ENCODE measurements at regions not wholly inside any gene's neighbourhood (a gene's known extent, or its start where the extent isn't known, plus 50 kb on each side); places are given as distances from the start of the nearest gene placed in this dataset.

- ATAC-seq (no peak), DNase-seq (no peak)
- Mint-ChIP-seq H3K27ac (no peak overlapping the region), H3K9me3 (ENCODE audit: insufficient read depth) (no peaks in the 10 kb centered on the region), H3K27me3 (ENCODE audit: low read depth) (no peaks in the 10 kb centered on the region), H3K36me3 (ENCODE audit: low read depth) (no peaks in the 10 kb centered on the region), H3K4me1 (ENCODE audit: low read depth) (peaks cover 1% of the 10 kb centered on the region), H3K4me3 (no peak overlapping the region)
- POLR2A ChIA-PET: no interaction called here
- CTCF ChIA-PET: no interaction called here
These were observed 1162.7 kb downstream of the BCL11B start for GRCh38 chr14:98109326-98109725.

GRCh38 chr14:98112194-98112780, 1159.7 kb downstream of the BCL11B start:
- ATAC-seq (no peak), DNase-seq (no peak)
- CTCF ChIA-PET: interaction anchor here (1.1 to 2.3 kb wide), 3 partner anchors 24 to 77 kb away, joined by 3 to 9 read pairs (median 3); no protein-coding TSS in a partner anchor
- Mint-ChIP-seq H3K27ac (no peak overlapping the region), H3K27me3 (ENCODE audit: low read depth) (no peaks in the 10 kb centered on the region), H3K9me3 (ENCODE audit: insufficient read depth) (no peaks in the 10 kb centered on the region), H3K36me3 (ENCODE audit: low read depth) (no peaks in the 10 kb centered on the region), H3K4me3 (no peak overlapping the region), H3K4me1 (ENCODE audit: low read depth) (peaks cover 1% of the 10 kb centered on the region)
- POLR2A ChIA-PET: no interaction called here

DNA sequence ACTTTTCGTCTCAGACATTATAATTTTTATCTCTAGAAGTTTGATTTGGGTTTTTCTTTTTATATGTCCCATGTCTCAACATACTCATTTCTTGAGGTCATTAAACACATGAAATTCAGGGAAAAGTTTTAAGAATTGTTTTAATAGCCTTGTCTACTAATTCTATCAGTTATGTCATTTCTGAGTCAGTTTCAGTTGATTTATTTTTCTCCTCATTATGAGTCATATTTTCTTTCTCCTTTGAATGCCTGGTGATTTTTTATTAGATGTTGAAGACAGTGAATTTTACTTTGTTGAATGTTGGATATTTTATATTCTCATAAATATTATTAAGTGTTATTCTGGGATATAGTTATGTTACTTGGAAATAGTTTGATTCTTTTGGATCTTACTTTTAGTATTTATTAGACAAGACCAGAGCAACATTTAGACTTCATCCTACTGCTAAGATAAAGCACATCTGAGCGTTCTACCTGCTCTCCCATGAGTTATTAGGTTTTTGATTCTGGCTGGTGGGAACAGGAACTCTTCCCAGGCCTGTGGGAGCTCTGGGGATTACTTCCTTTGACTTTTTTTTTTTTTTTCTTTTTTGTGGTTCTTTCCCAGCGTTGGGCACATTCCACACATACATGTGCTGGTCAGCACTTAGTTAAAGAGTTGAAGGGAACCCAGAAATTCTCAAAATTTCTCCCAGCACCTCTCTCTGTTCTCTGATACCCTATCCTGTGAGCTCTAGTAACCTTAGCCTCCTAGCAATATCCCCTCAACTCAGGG, 1157.7 kb downstream of the BCL11B start:
- H3K27me3 Mint-ChIP-seq (ENCODE audit: low read depth): no peaks in the 10 kb centered on the region
- CTCF ChIA-PET: interaction anchor here (2.3 to 2.5 kb wide), 2 partner anchors 25 to 136 kb away, joined by 7 to 9 read pairs; no protein-coding TSS in a partner anchor
- ATAC-seq (no peak), DNase-seq (no peak)
- POLR2A ChIA-PET: no interaction called here
- no peak overlapping the region for H3K4me3 Mint-ChIP-seq
- no peak overlapping the region for H3K27ac Mint-ChIP-seq
- H3K9me3 Mint-ChIP-seq (ENCODE audit: insufficient read depth): no peaks in the 10 kb centered on the region
- peaks cover 1% of the 10 kb centered on the region for H3K4me1 Mint-ChIP-seq (ENCODE audit: low read depth)
- H3K36me3 Mint-ChIP-seq (ENCODE audit: low read depth): no peaks in the 10 kb centered on the region

DNA sequence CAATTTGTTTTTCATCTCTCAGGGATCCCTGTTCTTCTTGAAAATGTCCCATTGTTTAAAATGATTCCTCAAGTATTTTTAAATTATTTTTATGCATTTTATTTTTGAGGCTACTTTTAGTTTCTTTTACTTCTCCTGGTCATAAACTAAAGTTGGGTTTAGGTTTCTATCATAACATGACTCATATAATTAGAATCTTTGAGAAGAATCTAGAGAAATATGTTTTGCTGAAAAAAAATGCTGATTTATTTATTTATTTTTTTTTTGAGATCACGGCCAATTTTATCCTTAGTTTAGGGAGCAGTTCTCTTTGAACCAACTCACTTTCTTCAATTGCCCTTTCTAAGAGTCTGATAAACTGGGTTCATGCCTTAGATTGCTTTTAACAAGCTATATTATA, 1157.1 kb downstream of the BCL11B start:
- Mint-ChIP-seq H3K27me3 (ENCODE audit: low read depth) (no peaks in the 10 kb centered on the region), H3K4me3 (no peak overlapping the region), H3K36me3 (ENCODE audit: low read depth) (no peaks in the 10 kb centered on the region), H3K9me3 (ENCODE audit: insufficient read depth) (no peaks in the 10 kb centered on the region), H3K27ac (no peak overlapping the region), H3K4me1 (ENCODE audit: low read depth) (peaks cover 1% of the 10 kb centered on the region)
- ATAC-seq (no peak), DNase-seq (no peak)
- ChIA-PET POLR2A (no interaction called here), CTCF (interaction anchor here (2.5 kb wide), 1 partner anchor 137 kb away, joined by 7 read pairs; no protein-coding TSS in a partner anchor)

- ATAC-seq: no peak
- Mint-ChIP-seq H3K36me3 (ENCODE audit: low read depth) (peaks cover 4% of the 10 kb centered on the region), H3K27me3 (ENCODE audit: low read depth) (no peaks in the 10 kb centered on the region), H3K9me3 (ENCODE audit: insufficient read depth) (peaks cover 9% of the 10 kb centered on the region), H3K4me1 (ENCODE audit: low read depth) (peaks cover 9% of the 10 kb centered on the region), H3K4me3 (no peak overlapping the region), H3K27ac (no peak overlapping the region)
- CTCF ChIA-PET: interaction anchor here (1.0 kb wide), 1 partner anchor 19 kb away, joined by 4 read pairs; no protein-coding TSS in a partner anchor
- DNase-seq: no peak
- POLR2A ChIA-PET: no interaction called here
These were observed 1153.2 kb downstream of the BCL11B start for GRCh38 chr14:98118749-98119148.

DNA sequence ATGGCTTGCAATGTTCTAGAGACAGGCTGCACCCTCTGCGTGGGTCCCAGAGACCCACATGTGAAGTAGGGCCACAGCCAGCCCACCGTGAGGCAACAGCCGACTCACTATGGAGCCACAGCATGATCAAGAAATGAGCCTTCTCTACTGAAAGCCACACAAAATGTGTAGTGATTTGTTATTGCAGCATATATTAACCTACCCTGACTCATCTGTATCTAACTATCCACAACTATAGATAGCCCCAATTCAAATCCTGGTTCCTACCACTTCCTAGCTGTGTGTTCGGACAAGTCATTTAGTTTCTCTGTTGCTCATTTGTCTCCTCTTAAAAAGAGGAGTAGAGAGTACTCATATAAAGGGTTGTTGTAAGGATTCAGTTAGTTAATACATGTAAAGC, 1152.3 kb downstream of the BCL11B start:
- DNase-seq (no peak), ATAC-seq (no peak)
- peaks cover 6% of the 10 kb centered on the region for H3K36me3 Mint-ChIP-seq (ENCODE audit: low read depth)
- no peak overlapping the region for H3K4me3 Mint-ChIP-seq
- POLR2A ChIA-PET: no interaction called here
- peaks cover 17% of the 10 kb centered on the region for H3K9me3 Mint-ChIP-seq (ENCODE audit: insufficient read depth)
- H3K4me1 Mint-ChIP-seq (ENCODE audit: low read depth): peaks cover 9% of the 10 kb centered on the region
- H3K27ac Mint-ChIP-seq: no peak overlapping the region
- CTCF ChIA-PET: interaction anchor here (1.8 kb wide), 1 partner anchor 20 kb away, joined by 5 read pairs; no protein-coding TSS in a partner anchor
- no peaks in the 10 kb centered on the region for H3K27me3 Mint-ChIP-seq (ENCODE audit: low read depth)

DNA sequence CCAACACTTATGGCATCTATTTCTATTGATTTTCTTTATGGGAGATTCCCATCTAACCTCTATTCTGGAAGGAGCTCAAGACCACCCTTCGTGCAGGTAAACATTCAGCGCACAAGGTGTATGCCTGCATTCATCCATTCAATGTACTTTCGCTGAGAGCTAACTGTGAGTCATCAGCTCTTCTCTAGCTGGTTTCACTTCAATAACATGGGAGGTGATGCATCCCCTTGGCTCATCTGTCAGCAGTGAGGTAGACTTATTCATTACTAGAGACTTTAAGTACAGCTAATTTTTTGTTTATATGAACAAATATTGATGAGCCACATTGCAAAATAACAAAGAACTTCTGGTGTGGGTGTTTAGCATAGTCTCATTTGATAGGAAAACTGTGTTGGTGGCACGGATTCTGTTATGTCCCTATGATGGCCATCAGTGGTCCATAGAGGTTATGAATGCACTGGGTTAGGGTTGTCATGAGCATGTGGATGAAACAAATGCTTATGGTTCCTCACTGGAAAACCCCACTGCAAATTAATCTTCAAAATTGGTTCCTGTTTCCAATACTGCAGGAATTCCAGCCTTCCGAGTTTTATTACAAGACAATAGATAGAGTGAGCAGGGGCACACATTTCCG, 1151.0 kb downstream of the BCL11B start:
- Mint-ChIP-seq H3K27ac (no peak overlapping the region), H3K27me3 (ENCODE audit: low read depth) (no peaks in the 10 kb centered on the region), H3K4me3 (no peak overlapping the region), H3K36me3 (ENCODE audit: low read depth) (peaks cover 9% of the 10 kb centered on the region), H3K9me3 (ENCODE audit: insufficient read depth) (peaks cover 24% of the 10 kb centered on the region), H3K4me1 (ENCODE audit: low read depth) (peaks cover 9% of the 10 kb centered on the region)
- no peak for DNase-seq
- ChIA-PET CTCF (interaction anchor here (1.4 to 1.8 kb wide), 2 partner anchors 15 to 18 kb away, joined by 5 read pairs; no protein-coding TSS in a partner anchor), POLR2A (interaction anchor here (0.7 kb wide), 1 partner anchor 143 kb away, joined by 3 read pairs; no protein-coding TSS in a partner anchor)
- ATAC-seq: no peak

DNA sequence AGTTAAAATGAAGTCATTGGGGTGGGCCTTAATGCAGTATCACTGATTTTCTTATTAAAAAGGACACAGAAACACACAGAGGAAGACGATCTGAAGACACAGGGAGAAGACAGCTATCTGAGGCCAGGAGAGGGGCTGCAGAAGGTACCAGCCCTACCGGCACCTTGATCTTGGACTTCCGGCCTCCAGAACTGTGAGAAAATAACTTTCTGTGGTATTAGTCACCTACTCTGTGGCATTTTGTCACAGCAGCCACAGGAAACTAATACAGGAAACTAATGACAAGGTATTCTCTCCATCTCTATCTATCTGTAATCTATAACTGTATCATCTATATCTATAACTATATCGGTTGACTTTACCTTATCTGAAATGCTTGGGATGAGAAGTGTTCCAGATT, 1149.5 kb downstream of the BCL11B start:
- DNase-seq (no peak), ATAC-seq (no peak)
- ChIA-PET CTCF (no interaction called here), POLR2A (no interaction called here)
- peaks cover 9% of the 10 kb centered on the region for H3K4me1 Mint-ChIP-seq (ENCODE audit: low read depth)
- H3K27ac Mint-ChIP-seq: peak overlapping the region; percentile 16
- H3K36me3 Mint-ChIP-seq (ENCODE audit: low read depth): peaks cover 9% of the 10 kb centered on the region
- H3K27me3 Mint-ChIP-seq (ENCODE audit: low read depth): no peaks in the 10 kb centered on the region
- no peak overlapping the region for H3K4me3 Mint-ChIP-seq
- peaks cover 26% of the 10 kb centered on the region for H3K9me3 Mint-ChIP-seq (ENCODE audit: insufficient read depth)

GRCh38 chr14:98130691-98131090, 1141.3 kb downstream of the BCL11B start:
- ChIA-PET CTCF (interaction anchor here (1.4 to 2.7 kb wide), 2 partner anchors 9 to 152 kb away, joined by 5 to 18 read pairs; no protein-coding TSS in a partner anchor), POLR2A (interaction anchor here (0.6 to 1.4 kb wide), 2 partner anchors 9 to 153 kb away, joined by 3 to 5 read pairs; no protein-coding TSS in a partner anchor)
- ATAC-seq (no peak), DNase-seq (no peak)
- Mint-ChIP-seq H3K27ac (no peak overlapping the region), H3K27me3 (ENCODE audit: low read depth) (no peaks in the 10 kb centered on the region), H3K4me1 (ENCODE audit: low read depth) (peaks cover 26% of the 10 kb centered on the region), H3K4me3 (no peak overlapping the region), H3K36me3 (ENCODE audit: low read depth) (no peaks in the 10 kb centered on the region), H3K9me3 (ENCODE audit: insufficient read depth) (peaks cover 5% of the 10 kb centered on the region)

- ATAC-seq (no peak), DNase-seq (peak; percentile 37)
- H3K4me3 Mint-ChIP-seq: no peak overlapping the region
- H3K27ac Mint-ChIP-seq: no peak overlapping the region
- CTCF ChIA-PET: interaction anchor here (0.6 to 2.7 kb wide), 4 partner anchors 8 to 574 kb away, joined by 3 to 18 read pairs (median 4); no protein-coding TSS in a partner anchor
- H3K9me3 Mint-ChIP-seq (ENCODE audit: insufficient read depth): no peaks in the 10 kb centered on the region
- POLR2A ChIA-PET: interaction anchor here (1.4 kb wide), 1 partner anchor 154 kb away, joined by 5 read pairs; no protein-coding TSS in a partner anchor
- no peaks in the 10 kb centered on the region for H3K27me3 Mint-ChIP-seq (ENCODE audit: low read depth)
- peaks cover 33% of the 10 kb centered on the region for H3K4me1 Mint-ChIP-seq (ENCODE audit: low read depth)
- no peaks in the 10 kb centered on the region for H3K36me3 Mint-ChIP-seq (ENCODE audit: low read depth)
These were observed 1140.6 kb downstream of the BCL11B start for GRCh38 chr14:98131406-98131805.

DNA sequence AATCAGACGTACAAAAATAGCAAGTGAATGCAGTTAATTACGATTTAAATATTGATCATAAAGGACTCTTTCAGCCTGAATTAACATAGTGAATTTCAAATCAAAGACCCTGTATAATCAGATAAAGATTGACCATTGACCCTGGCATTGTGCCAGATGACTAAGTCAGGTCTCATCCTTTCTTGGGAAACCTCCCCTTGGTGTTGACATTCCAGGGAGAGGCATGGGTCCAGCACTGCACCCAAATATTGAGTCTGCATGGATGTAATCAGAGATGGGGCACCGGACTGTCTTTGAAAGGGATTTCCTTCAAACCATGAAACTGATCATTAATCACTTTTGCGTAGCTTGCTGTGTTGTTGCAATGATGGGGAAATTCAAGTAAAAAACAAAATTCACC, 1138.2 kb downstream of the BCL11B start:
- POLR2A ChIA-PET: interaction anchor here (0.6 to 6.1 kb wide), 2 partner anchors 156 to 1242 kb away, joined by 4 to 54 read pairs; no protein-coding TSS in a partner anchor
- no peaks in the 10 kb centered on the region for H3K36me3 Mint-ChIP-seq (ENCODE audit: low read depth)
- CTCF ChIA-PET: interaction anchor here (0.8 to 13.2 kb wide), 2 partner anchors 57 to 156 kb away, joined by 4 to 309 read pairs; no protein-coding TSS in a partner anchor
- DNase-seq (no peak), ATAC-seq (no peak)
- H3K27ac Mint-ChIP-seq: no peak overlapping the region
- H3K9me3 Mint-ChIP-seq (ENCODE audit: insufficient read depth): no peaks in the 10 kb centered on the region
- H3K4me3 Mint-ChIP-seq: no peak overlapping the region
- H3K27me3 Mint-ChIP-seq (ENCODE audit: low read depth): no peaks in the 10 kb centered on the region
- peaks cover 56% of the 10 kb centered on the region for H3K4me1 Mint-ChIP-seq (ENCODE audit: low read depth)

Measured in activated CD8-positive, alpha-beta T cell treated with anti-CD3 and anti-CD28 coated beads, Interleukin-2, amount 10 ng/mL, durations not matched to agents 7 days and 5 days (primary cell).